Colonic mucosa (tissue), 4 donors: ENCODE measurements at regions not wholly inside any gene's neighbourhood (a gene's known extent, or its start where the extent isn't known, plus 50 kb on each side); places are given as distances from the start of the nearest gene placed in this dataset.

Experiments used
- DNase-seq: peaks from one replicate; pipeline ENCODE4 v3.0.0-alpha.2; 2020
- H3K27ac ChIP-seq: fragments of 200-600 bp; one replicate; pipeline ENCODE4 v1.8.0; 2021
- H3K27me3 ChIP-seq: fragments of 200-600 bp; one replicate; pipeline ENCODE4 v1.8.0; 2021
- H3K36me3 ChIP-seq: fragments of 200-600 bp; one replicate; pipeline ENCODE4 v1.8.0; 2021
- H3K4me1 ChIP-seq: fragments of 200-600 bp; one replicate; pipeline ENCODE4 v1.8.0; 2021; ENCODE audit warnings: mild to moderate bottlenecking
- H3K4me3 ChIP-seq: fragments of 200-600 bp; one replicate; pipeline ENCODE4 v1.8.0; 2021
- H3K9ac ChIP-seq, 2 donors: one replicate each; pipeline ENCODE4 v1.7.0; 2013; ENCODE audit warnings: control low read depth in 2 of 2, low read depth in 2 of 2, low read length in 2 of 2
- H3K9me3 ChIP-seq: fragments of 200-600 bp; one replicate; pipeline ENCODE4 v1.8.0; 2021
- intact Hi-C: fragments of 100-400 bp; cut with DNase I; formaldehyde crosslinking; loops from one replicate; pipeline ENCODE4 v1.14.1; 2022
- TF ChIP-seq, protein P1 (sequence below): fragments of 200-600 bp; IDR thresholded peaks from one replicate; pipeline ENCODE4 v1.8.0; 2022; ENCODE audit warnings: antibody characterized with exemption, mild to moderate bottlenecking
- donor health status: healthy.
- donor health status: DM: no; HTN: no; CAD: no.
- donor health status: DM: no; HTN: no; CAD: no.

DNA sequence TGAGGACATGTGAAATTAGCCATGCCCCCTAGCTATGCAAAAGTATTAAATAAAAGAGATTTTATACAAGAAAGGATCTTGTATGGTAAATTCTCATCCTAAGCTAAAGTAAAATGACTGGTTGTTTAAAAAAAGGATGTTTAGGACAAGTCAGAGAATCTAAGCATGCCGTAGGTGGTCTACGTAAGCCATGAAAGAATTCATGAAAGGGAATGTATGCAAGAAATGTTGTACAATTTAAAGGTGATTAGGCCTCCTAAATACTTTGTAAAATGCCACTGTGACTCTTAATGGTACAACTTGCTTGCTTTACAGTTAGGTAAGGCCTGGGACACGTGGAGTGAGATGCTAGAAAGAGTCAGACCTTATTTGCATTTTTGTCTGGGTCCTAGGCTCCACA, 209.0 kb downstream of the EFHB start:
- H3K9ac ChIP-seq: no peak overlapping the region
- H3K36me3 ChIP-seq: no peaks in the 10 kb centered on the region
- H3K9me3 ChIP-seq: no peaks in the 10 kb centered on the region
- no peak for DNase-seq
- intact Hi-C loops: no loop called here
- no peak overlapping the region for H3K4me3 ChIP-seq
- H3K4me1 ChIP-seq: no peaks in the 10 kb centered on the region
- H3K27me3 ChIP-seq: no peaks in the 10 kb centered on the region
- TF ChIP-seq, protein P1, sequence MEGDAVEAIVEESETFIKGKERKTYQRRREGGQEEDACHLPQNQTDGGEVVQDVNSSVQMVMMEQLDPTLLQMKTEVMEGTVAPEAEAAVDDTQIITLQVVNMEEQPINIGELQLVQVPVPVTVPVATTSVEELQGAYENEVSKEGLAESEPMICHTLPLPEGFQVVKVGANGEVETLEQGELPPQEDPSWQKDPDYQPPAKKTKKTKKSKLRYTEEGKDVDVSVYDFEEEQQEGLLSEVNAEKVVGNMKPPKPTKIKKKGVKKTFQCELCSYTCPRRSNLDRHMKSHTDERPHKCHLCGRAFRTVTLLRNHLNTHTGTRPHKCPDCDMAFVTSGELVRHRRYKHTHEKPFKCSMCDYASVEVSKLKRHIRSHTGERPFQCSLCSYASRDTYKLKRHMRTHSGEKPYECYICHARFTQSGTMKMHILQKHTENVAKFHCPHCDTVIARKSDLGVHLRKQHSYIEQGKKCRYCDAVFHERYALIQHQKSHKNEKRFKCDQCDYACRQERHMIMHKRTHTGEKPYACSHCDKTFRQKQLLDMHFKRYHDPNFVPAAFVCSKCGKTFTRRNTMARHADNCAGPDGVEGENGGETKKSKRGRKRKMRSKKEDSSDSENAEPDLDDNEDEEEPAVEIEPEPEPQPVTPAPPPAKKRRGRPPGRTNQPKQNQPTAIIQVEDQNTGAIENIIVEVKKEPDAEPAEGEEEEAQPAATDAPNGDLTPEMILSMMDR: no peak
- H3K27ac ChIP-seq: no peak overlapping the region

DNA sequence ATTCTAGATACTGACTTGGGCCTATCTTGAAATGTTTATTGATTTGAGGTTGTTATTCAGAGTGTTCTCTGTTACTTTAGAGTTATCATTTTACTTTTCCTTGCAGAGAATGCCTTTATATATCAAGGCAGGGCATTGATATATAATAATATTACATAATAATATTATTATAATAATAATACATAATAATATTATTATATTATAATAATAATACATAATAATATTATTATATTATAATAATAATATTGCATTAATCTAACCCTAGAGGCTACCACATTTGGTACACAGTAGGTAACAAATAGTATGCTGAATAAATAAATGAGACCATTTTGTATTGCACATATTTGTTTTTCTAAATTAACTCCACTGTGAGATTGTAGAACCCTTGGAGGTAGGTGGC, 216.3 kb downstream of the EFHB start:
- intact Hi-C loops: no loop called here
- Histone ChIP-seq H3K9ac (no peak overlapping the region), H3K9me3 (no peaks in the 10 kb centered on the region), H3K27ac (no peak overlapping the region), H3K36me3 (no peaks in the 10 kb centered on the region), H3K4me1 (no peaks in the 10 kb centered on the region), H3K4me3 (no peak overlapping the region), H3K27me3 (no peaks in the 10 kb centered on the region)
- no peak for DNase-seq
- TF ChIP-seq, protein P1: no peak

GRCh38 chr3:19711160-19711782, 222.7 kb downstream of the EFHB start:
- no peak overlapping the region for H3K9ac ChIP-seq
- H3K9me3 ChIP-seq: no peaks in the 10 kb centered on the region
- H3K4me3 ChIP-seq: no peak overlapping the region
- no peak for DNase-seq
- no peaks in the 10 kb centered on the region for H3K4me1 ChIP-seq
- H3K27me3 ChIP-seq: no peaks in the 10 kb centered on the region
- H3K36me3 ChIP-seq: no peaks in the 10 kb centered on the region
- H3K27ac ChIP-seq: no peak overlapping the region
- TF ChIP-seq, protein P1: no peak
- intact Hi-C loops: no loop called here

DNA sequence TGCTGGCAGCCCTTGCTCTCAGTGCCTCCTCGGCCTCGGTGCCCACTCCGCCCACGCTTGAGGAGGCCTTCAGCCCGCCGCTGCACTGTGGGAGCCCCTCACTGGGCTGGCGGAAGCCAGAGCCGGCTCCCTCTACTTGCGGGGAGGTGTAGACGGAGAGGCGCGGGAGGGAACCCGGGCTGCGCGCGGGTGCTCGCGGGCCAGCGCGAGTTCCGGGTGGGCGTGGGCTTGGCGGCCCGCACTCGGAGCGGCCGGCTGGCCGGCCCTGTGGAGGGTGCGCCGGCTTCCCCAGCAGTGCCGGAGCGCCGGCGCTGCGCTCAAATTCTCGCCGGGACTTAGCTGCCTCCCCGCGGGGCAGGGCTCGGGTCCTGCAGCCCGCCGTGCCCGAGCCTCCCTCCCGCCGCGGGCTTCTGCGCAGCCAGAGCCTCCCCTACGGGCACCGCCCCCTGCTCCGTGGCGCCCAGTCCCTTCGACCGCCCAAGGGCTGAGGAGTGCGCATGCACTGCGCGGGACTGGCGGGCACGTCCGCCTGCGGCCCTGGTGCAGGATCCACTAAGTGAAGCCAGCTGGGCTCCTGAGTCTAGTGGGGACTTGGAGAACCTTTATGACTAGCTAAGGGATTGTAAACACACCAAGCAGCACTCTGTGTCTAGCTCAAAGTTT, 231.5 kb downstream of the EFHB start:
- intact Hi-C loops: no loop called here
- H3K9me3 ChIP-seq: no peaks in the 10 kb centered on the region
- no peak overlapping the region for H3K9ac ChIP-seq
- H3K36me3 ChIP-seq: no peaks in the 10 kb centered on the region
- H3K4me3 ChIP-seq: no peak overlapping the region
- peak; percentile 19 for DNase-seq
- H3K27ac ChIP-seq: no peak overlapping the region
- TF ChIP-seq, protein P1: no peak
- no peaks in the 10 kb centered on the region for H3K4me1 ChIP-seq
- H3K27me3 ChIP-seq: no peaks in the 10 kb centered on the region

- no peak for DNase-seq
- H3K9me3 ChIP-seq: no peaks in the 10 kb centered on the region
- no peak overlapping the region for H3K4me3 ChIP-seq
- H3K36me3 ChIP-seq: no peaks in the 10 kb centered on the region
- TF ChIP-seq, protein P1: no peak
- no peaks in the 10 kb centered on the region for H3K27me3 ChIP-seq
- H3K9ac ChIP-seq: no peak overlapping the region
- H3K4me1 ChIP-seq: no peaks in the 10 kb centered on the region
- H3K27ac ChIP-seq: no peak overlapping the region
- intact Hi-C loops: no loop called here
Measured at GRCh38 chr3:19688767-19689166, 245.2 kb downstream of the EFHB start.
